ENCODE measurements at regions not wholly inside any gene's neighbourhood (a gene's known extent, or its start where the extent isn't known, plus 50 kb on each side); places are given as distances from the start of the nearest gene placed in this dataset.

DNA sequence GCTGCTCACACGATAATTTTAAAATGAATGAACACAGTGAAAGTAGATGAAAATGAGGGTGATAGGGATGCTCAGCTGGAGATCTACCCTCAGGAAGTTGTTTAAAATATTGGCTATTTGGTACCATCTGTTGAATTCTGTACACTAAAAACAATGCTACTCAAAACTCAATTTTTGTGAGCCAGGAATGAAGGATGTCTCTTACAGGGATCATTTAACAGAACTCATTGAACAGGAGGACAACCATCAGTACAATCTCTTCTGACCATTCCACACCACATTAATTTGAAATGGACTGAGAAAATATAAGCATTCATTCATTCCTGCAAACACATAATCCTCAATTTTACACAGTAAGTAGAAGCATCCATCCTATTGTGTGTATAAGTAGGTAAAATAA, 1355.1 kb upstream of the CRIM1 start:
- TF ChIP-seq CTCF (IDR thresholded peaks at IDR 0.05; ENCODE audit: low read depth, low read length, poor library complexity, severe bottlenecking) (no peak), EZH2phosphoT487 (IDR thresholded peaks at IDR 0.05; ENCODE audit: borderline replicate concordance, low read length) (no peak)
